Endothelial cell of umbilical vein (primary cell): ENCODE measurements at regions not wholly inside any gene's neighbourhood (a gene's known extent, or its start where the extent isn't known, plus 50 kb on each side); places are given as distances from the start of the nearest gene placed in this dataset.

Experiments used
- BruUV-seq: library from RNA; stranded (reverse); fragments of 400-500 nt; replicated peaks from 2 replicates; lab custom pipeline; 2021; lab: Mats Ljungman, UMichigan
- CTCF ChIA-PET: fragments of 300-600, 350-600 bp; sonication (Branson Sonifier 250); formaldehyde crosslinking; loops from one replicate; lab custom pipeline; 2021; ENCODE audit warnings: antibody characterized with exemption, inconsistent platforms; lab: Charles Lee
- POLR2A ChIA-PET: fragments of 300-600, 350-600 bp; sonication (Branson Sonifier 250); formaldehyde crosslinking; loops from one replicate; lab custom pipeline; 2021; ENCODE audit warnings: antibody characterized with exemption, inconsistent platforms; lab: Charles Lee
- DNase-seq: peaks from one replicate; pipeline ENCODE4 v3.0.0-alpha.2; 2011; ENCODE audit warnings: low read depth, low spot score
- FAIRE-seq: peaks from 2 replicates; lab custom pipeline; 2011; peaks lifted over from hg19 to GRCh38; lab: Jason Lieb, UNC
- H2AFZ ChIP-seq: 2 replicates; pipeline ENCODE4 v1.6.0; 2012; ENCODE audit warnings: low read depth, low read length, control low read depth, inconsistent platforms
- H3K27ac ChIP-seq: 2 replicates; pipeline ENCODE4 v1.5.1; 2011; ENCODE audit warnings: low read depth, mild to moderate bottlenecking, control low read depth, low read length, moderate library complexity; ENCODE audit not compliant: insufficient read depth
- H3K27me3 ChIP-seq, 2 experiments: 2 replicates each; pipeline versions ENCODE4 v1.6.0 to v1.6.1; 2011; ENCODE audit warnings: low read length in 2 of 2, mixed read lengths in 1 of 2; ENCODE audit not compliant: control insufficient read depth in 2 of 2, insufficient read depth in 2 of 2
- H3K36me3 ChIP-seq, 2 experiments: 2 replicates in 1 of 2; 3 replicates in 1 of 2; pipeline ENCODE4 v1.5.1; 2011; ENCODE audit warnings: low read length in 2 of 2, mild to moderate bottlenecking in 1 of 2, moderate library complexity in 1 of 2; ENCODE audit not compliant: control insufficient read depth in 2 of 2, insufficient read depth in 2 of 2; ENCODE audit errors: extremely low read depth in 1 of 2
- H3K4me1 ChIP-seq: 3 replicates; pipeline ENCODE4 v1.5.1; 2011; ENCODE audit warnings: mild to moderate bottlenecking, low read length; ENCODE audit not compliant: control insufficient read depth, insufficient read depth; ENCODE audit errors: extremely low read depth
- H3K4me2 ChIP-seq: 2 replicates; pipeline ENCODE4 v1.6.1; 2011; ENCODE audit warnings: low read length, control low read depth, mixed read lengths; ENCODE audit not compliant: insufficient read depth
- H3K4me3 ChIP-seq, 3 experiments: fragments of 200-600 bp in 1 of 3; sonication (generic), shearing (Covaris generic) in 1 of 3; replicated peaks in 1 of 3; 2 replicates each; pipeline ENCODE4 v1.5.1; 2011 to 2016; ENCODE audit warnings: control low read depth in 3 of 3, low read length in 3 of 3, mild to moderate bottlenecking in 2 of 3, inconsistent platforms in 1 of 3, low read depth in 1 of 3, moderate library complexity in 1 of 3; ENCODE audit not compliant: insufficient read depth in 1 of 3
- H3K79me2 ChIP-seq: 2 replicates; pipeline ENCODE4 v1.6.0; 2012; ENCODE audit warnings: low read length, inconsistent platforms; ENCODE audit not compliant: control insufficient read depth, insufficient read depth
- H3K9ac ChIP-seq: replicated peaks from 2 replicates; pipeline ENCODE3; 2011; ENCODE audit warnings: low read length, control low read depth; ENCODE audit not compliant: insufficient read depth; ENCODE audit errors: extremely low read depth
- H3K9me1 ChIP-seq: replicated peaks from 3 replicates; pipeline ENCODE4 v1.6.0; 2011; ENCODE audit warnings: mild to moderate bottlenecking, low read length; ENCODE audit not compliant: control insufficient read depth, insufficient read depth; ENCODE audit errors: extremely low read depth
- H3K9me3 ChIP-seq: replicated peaks from 2 replicates; pipeline ENCODE4 v1.5.1; 2012; ENCODE audit warnings: low read length, inconsistent platforms; ENCODE audit not compliant: control insufficient read depth, insufficient read depth
- H4K20me1 ChIP-seq: replicated peaks from 2 replicates; pipeline ENCODE3; 2011; ENCODE audit warnings: mild to moderate bottlenecking, low read length; ENCODE audit not compliant: control insufficient read depth, insufficient read depth; ENCODE audit errors: extremely low read depth
- CTCF ChIP-seq, 2 donors: IDR thresholded peaks; 1 replicate in 1 of 2; 2 replicates in 1 of 2; pipeline ENCODE4 v1.5.1; 2011; ENCODE audit warnings: low read length in 2 of 2, mild to moderate bottlenecking in 2 of 2, moderate library complexity in 2 of 2, control low read depth in 1 of 2, inconsistent platforms in 1 of 2, low read depth in 1 of 2; ENCODE audit not compliant: insufficient read depth in 1 of 2; ENCODE audit errors: extremely low read depth in 1 of 2
- EZH2 ChIP-seq: IDR thresholded peaks from 2 replicates; pipeline ENCODE4 v1.6.1; 2012; ENCODE audit warnings: borderline replicate concordance, low read depth, mild to moderate bottlenecking, moderate library complexity, low read length, inconsistent platforms; ENCODE audit not compliant: severe bottlenecking
- FOS ChIP-seq: IDR thresholded peaks from 2 replicates; pipeline ENCODE4 v1.6.1; 2011; ENCODE audit warnings: mild to moderate bottlenecking, low read length, moderate library complexity, borderline replicate concordance; ENCODE audit not compliant: insufficient read depth
- GATA2 ChIP-seq: IDR thresholded peaks from 2 replicates; pipeline ENCODE4 v1.7.0; 2011; ENCODE audit warnings: low read depth, mild to moderate bottlenecking, moderate library complexity, mixed read lengths, low read length; ENCODE audit not compliant: insufficient read length, insufficient read depth
- JUN ChIP-seq: IDR thresholded peaks from 2 replicates; pipeline ENCODE4 v1.6.1; 2011; ENCODE audit warnings: borderline replicate concordance, low read depth; ENCODE audit not compliant: insufficient read length, insufficient read depth
- MAX ChIP-seq: IDR thresholded peaks from 2 replicates; pipeline ENCODE4 v1.6.1; 2011; ENCODE audit not compliant: insufficient read depth, insufficient read length
- MYC ChIP-seq: IDR thresholded peaks from one replicate; pipeline ENCODE4 v1.6.1; 2011; ENCODE audit warnings: mild to moderate bottlenecking, low read depth, low read length
- POLR2A ChIP-seq: IDR thresholded peaks from 2 replicates; pipeline ENCODE4 v1.6.1; 2012; ENCODE audit warnings: low read depth, mild to moderate bottlenecking, control low read depth, low read length
- POLR2AphosphoS5 ChIP-seq: IDR thresholded peaks from 2 replicates; pipeline ENCODE4 v1.6.1; 2012; ENCODE audit warnings: low read depth, mild to moderate bottlenecking, control low read depth, low read length, moderate library complexity; ENCODE audit not compliant: insufficient read depth
- dilution Hi-C: fragments of 300-500 bp; cut with MboI; formaldehyde crosslinking; loops from one replicate; pipeline ENCODE4 v1.15.0; 2019; ENCODE audit warnings: low sequenced_read_pairs; ENCODE audit not compliant: extremely low pct_ligation_motif_present
- intact Hi-C: fragments of 100-400 bp; cut with micrococcal nuclease; formaldehyde crosslinking; loops from one replicate; pipeline ENCODE4 v1.10.0; 2022

- Histone ChIP-seq H3K4me3 (no peak overlapping the region), H3K27ac (no peak overlapping the region), H3K79me2 (no peaks in the 10 kb centered on the region), H4K20me1 (no peaks in the 10 kb centered on the region), H3K4me1 (no peaks in the 10 kb centered on the region), H3K27me3 (no peaks in the 10 kb centered on the region), H3K9me3 (no peaks in the 10 kb centered on the region), H3K9me1 (no peaks in the 10 kb centered on the region), H3K9ac (no peak overlapping the region), H3K36me3 (no peaks in the 10 kb centered on the region), H2AFZ (no peak overlapping the region), H3K4me2 (no peak overlapping the region)
- no peak for DNase-seq
- BruUV-seq, result no TSS peak
- intact Hi-C loops (no loop called here), dilution Hi-C loops (no loop called here)
- no peak for FAIRE-seq
- CTCF ChIA-PET, result interaction anchor here (1.1 to 1.2 kb wide), 2 partner anchors 15 to 24 kb away, joined by 3 to 4 read pairs; no protein-coding TSS in a partner anchor
- TF ChIP-seq FOS, result no peak
- no peak for TF ChIP-seq EZH2
- no peak for TF ChIP-seq GATA2
- TF ChIP-seq MYC, result no peak
- no peak for TF ChIP-seq CTCF (IDR thresholded peaks at IDR 0.05; ENCODE audit: extremely low read depth in 1 of 2, insufficient read depth in 1 of 2, low read depth in 1 of 2, low read length in 2 of 2)
- TF ChIP-seq POLR2AphosphoS5, result no peak
- no peak for TF ChIP-seq MAX
- TF ChIP-seq JUN, result no peak
- TF ChIP-seq POLR2A, result no peak
- POLR2A ChIA-PET, result no interaction called here
Observed at GRCh38 chr2:180734382-180734781, 246.0 kb upstream of the UBE2E3 start.
